Aorta (tissue), 5 donors: ENCODE measurements at regions not wholly inside any gene's neighbourhood (a gene's known extent, or its start where the extent isn't known, plus 50 kb on each side); places are given as distances from the start of the nearest gene placed in this dataset.

Source experiments
- ATAC-seq: fragments of 200-7000 bp; cut with Tn5 transposase; one replicate; pipeline ENCODE4 v1.9.1; 2022; ENCODE audit warnings: moderate library complexity; ENCODE audit not compliant: low FRiP score
- DNase-seq, 2 donors: peaks; one replicate each; pipeline ENCODE4 v3.0.0-alpha.2; 2020
- H3K27ac ChIP-seq, 2 donors: one replicate each; pipeline ENCODE4 v1.5.1; 2013; ENCODE audit warnings: low read length in 2 of 2, mild to moderate bottlenecking in 2 of 2, moderate library complexity in 2 of 2, control low read depth in 1 of 2, inconsistent platforms in 1 of 2, low read depth in 1 of 2
- H3K27me3 ChIP-seq, 2 donors: one replicate each; pipeline ENCODE4 v1.6.1; 2013; ENCODE audit warnings: control low read depth in 1 of 2, low read length in 1 of 2, mild to moderate bottlenecking in 1 of 2, moderate library complexity in 1 of 2; ENCODE audit not compliant: insufficient read depth in 2 of 2, control insufficient read depth in 1 of 2
- H3K36me3 ChIP-seq, 2 donors: one replicate each; pipeline ENCODE4 v1.6.1; 2013; ENCODE audit warnings: control low read depth in 1 of 2, low read length in 1 of 2, mild to moderate bottlenecking in 1 of 2; ENCODE audit not compliant: insufficient read depth in 2 of 2, control insufficient read depth in 1 of 2
- H3K4me1 ChIP-seq, 2 donors: one replicate each; pipeline ENCODE4 v1.6.1; 2013; ENCODE audit warnings: low read length in 2 of 2, control low read depth in 1 of 2, mild to moderate bottlenecking in 1 of 2, moderate library complexity in 1 of 2; ENCODE audit not compliant: insufficient read depth in 2 of 2, control insufficient read depth in 1 of 2
- H3K4me3 ChIP-seq, 2 donors: one replicate each; pipeline ENCODE4 v1.5.1; 2013; ENCODE audit warnings: low read length in 2 of 2, control low read depth in 1 of 2, mild to moderate bottlenecking in 1 of 2
- H3K9me3 ChIP-seq: one replicate; pipeline ENCODE4 v1.6.1; 2013; ENCODE audit warnings: mild to moderate bottlenecking, low read length; ENCODE audit not compliant: control insufficient read depth
- WGBS, 2 donors: extraction: QIAGEN DNeasy Blood & Tissue Kit; methylation state at CpG; one replicate each; pipeline ENCODE4 v1.1.7; 2013; 5-methylcytosine and 5-hydroxymethylcytosine counted together
- intact Hi-C, 2 donors: fragments of 100-400 bp; cut with DNase I; formaldehyde crosslinking; loops; one replicate each; pipeline versions ENCODE4 v1.14.2 to v1.15.0; 2022
- donor health status: healthy with polysubstance abuse.
- donor health status: Bipolar disorder and iron deficiency.
- donor health status: DM: no; HTN: no; CAD: no.
- donor health status: DM: no; HTN: no; CAD: no.
- donor health status: DM: yes; HTN: yes; CAD: no.

GRCh38 chr16:63933841-63934240 is 1188.0 kb downstream of the CDH11 start:
- no peak for ATAC-seq
- 68 to 75% methylated on average over 3 of the region's 3 CpGs for WGBS, 2 donors

DNA sequence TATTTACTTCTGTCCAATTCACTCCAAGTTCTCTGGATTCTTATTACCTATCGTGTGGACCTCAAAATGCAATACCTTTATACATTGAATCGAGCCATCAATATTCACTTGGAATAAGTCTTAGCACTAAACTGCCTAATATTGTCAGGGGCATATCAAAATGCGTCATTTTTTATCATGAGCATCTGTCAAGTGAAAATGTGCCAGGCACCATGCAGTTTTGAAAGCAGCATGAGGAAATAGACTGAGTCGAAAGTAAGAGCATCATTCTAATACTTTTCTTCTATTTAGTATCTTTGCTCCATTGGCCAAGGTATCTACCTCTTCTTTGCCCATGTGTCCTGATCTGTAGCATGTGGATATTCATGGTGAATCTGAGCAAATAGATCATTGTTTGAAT is 1193.4 kb downstream of the CDH11 start:
- no peak for ATAC-seq
- WGBS, 2 donors, result 90 to 91% methylated on average over 4 of the region's 4 CpGs

More at GRCh38 chr16:63933841-63934240, 1188.0 kb downstream of the CDH11 start:
- no peaks in the 10 kb centered on the region for H3K36me3 ChIP-seq
- no peak overlapping the region for H3K4me3 ChIP-seq
- intact Hi-C loops, result no loop called here
- DNase-seq, result no peak
- H3K27me3 ChIP-seq, result no peaks in the 10 kb centered on the region
- H3K9me3 ChIP-seq, result no peaks in the 10 kb centered on the region
- no peaks in the 10 kb centered on the region for H3K4me1 ChIP-seq
- H3K27ac ChIP-seq, result no peak overlapping the region

GRCh38 chr16:63925221-63925620 is 1196.6 kb downstream of the CDH11 start:
- Histone ChIP-seq H3K4me3 (no peak overlapping the region), H3K27me3 (no peaks in the 10 kb centered on the region), H3K36me3 (no peaks in the 10 kb centered on the region), H3K4me1 (no peaks in the 10 kb centered on the region), H3K9me3 (no peaks in the 10 kb centered on the region), H3K27ac (no peak overlapping the region)
- no peak for DNase-seq
- WGBS, 2 donors, result 70 to 82% methylated on average over 5 of the region's 5 CpGs
- ATAC-seq, result no peak
- intact Hi-C loops, result no loop called here

More for the DNA sequence above, 1193.4 kb downstream of the CDH11 start:
- no peak for DNase-seq
- Histone ChIP-seq H3K27ac (no peak overlapping the region), H3K9me3 (no peaks in the 10 kb centered on the region), H3K4me3 (no peak overlapping the region), H3K4me1 (no peaks in the 10 kb centered on the region), H3K36me3 (no peaks in the 10 kb centered on the region), H3K27me3 (no peaks in the 10 kb centered on the region)
- intact Hi-C loops, result no loop called here

DNA sequence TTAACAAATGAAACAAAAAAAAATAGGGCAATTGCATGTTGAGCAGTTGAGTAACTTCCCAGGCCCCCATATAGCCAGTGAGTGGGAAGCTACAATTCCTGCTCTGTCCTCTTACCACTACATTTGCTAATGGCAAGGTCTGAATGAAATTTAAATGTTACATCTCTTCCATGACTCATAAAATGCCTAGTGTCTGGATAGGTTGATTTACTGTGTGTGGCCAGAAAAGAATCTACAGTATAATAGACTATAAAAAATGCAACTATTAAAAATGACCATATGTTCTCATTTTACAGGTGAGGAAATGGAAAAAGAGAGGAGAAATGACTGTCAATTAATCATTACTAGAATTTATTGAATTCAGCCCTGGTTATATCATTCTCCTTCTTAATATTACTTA is 1199.3 kb downstream of the CDH11 start:
- ATAC-seq, result no peak
- Histone ChIP-seq H3K36me3 (no peaks in the 10 kb centered on the region), H3K9me3 (no peaks in the 10 kb centered on the region), H3K4me1 (no peaks in the 10 kb centered on the region), H3K4me3 (no peak overlapping the region), H3K27ac (no peak overlapping the region), H3K27me3 (no peaks in the 10 kb centered on the region)
- no peak for DNase-seq
- intact Hi-C loops, result no loop called here

GRCh38 chr16:63921737-63922295 is 1200.0 kb downstream of the CDH11 start:
- no peak overlapping the region for H3K27ac ChIP-seq
- no peak overlapping the region for H3K4me3 ChIP-seq
- 82 to 83% methylated on average over 3 of the region's 3 CpGs for WGBS, 2 donors
- H3K4me1 ChIP-seq, result no peaks in the 10 kb centered on the region
- H3K9me3 ChIP-seq, result no peaks in the 10 kb centered on the region
- DNase-seq, result no peak
- ATAC-seq, result no peak
- H3K36me3 ChIP-seq, result no peaks in the 10 kb centered on the region
- H3K27me3 ChIP-seq, result no peaks in the 10 kb centered on the region
- intact Hi-C loops, result no loop called here

- no peaks in the 10 kb centered on the region for H3K27me3 ChIP-seq
- ATAC-seq, result no peak
- H3K27ac ChIP-seq, result no peak overlapping the region
- H3K4me3 ChIP-seq, result no peak overlapping the region
- intact Hi-C loops, result no loop called here
- no peaks in the 10 kb centered on the region for H3K4me1 ChIP-seq
- 89 to 92% methylated on average over 1 of the region's 1 CpG for WGBS, 2 donors
- DNase-seq, result no peak
- no peaks in the 10 kb centered on the region for H3K36me3 ChIP-seq
- H3K9me3 ChIP-seq, result no peaks in the 10 kb centered on the region
These were observed 1208.6 kb downstream of the CDH11 start for GRCh38 chr16:63913290-63913689.

DNA sequence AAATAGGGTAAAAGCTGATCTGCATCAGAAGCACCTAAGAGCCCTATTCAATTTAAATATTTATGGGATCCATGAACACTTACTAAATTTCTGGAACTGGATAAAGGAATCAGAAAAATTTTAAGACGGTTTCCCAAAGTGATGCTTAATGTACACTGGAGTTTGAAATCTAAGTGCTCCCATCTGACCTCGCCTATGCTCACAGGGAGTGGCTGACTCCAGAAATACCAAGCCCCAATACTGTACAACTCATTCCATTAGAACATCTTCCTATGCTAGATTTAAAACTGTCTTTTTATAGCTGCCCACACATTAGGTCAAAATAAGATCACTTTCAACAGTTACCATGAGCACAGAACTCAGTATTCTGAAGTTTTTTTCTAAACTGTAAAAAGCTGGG is 1214.6 kb downstream of the CDH11 start:
- no peaks in the 10 kb centered on the region for H3K4me1 ChIP-seq
- 87 to 93% methylated on average over 2 of the region's 2 CpGs for WGBS, 2 donors
- no peaks in the 10 kb centered on the region for H3K9me3 ChIP-seq
- H3K27ac ChIP-seq, result no peak overlapping the region
- H3K4me3 ChIP-seq, result no peak overlapping the region
- ATAC-seq, result no peak
- no peak for DNase-seq
- intact Hi-C loops, result no loop called here
- H3K36me3 ChIP-seq, result no peaks in the 10 kb centered on the region
- no peaks in the 10 kb centered on the region for H3K27me3 ChIP-seq

GRCh38 chr16:63904930-63905329 is 1216.9 kb downstream of the CDH11 start:
- no peak overlapping the region for H3K27ac ChIP-seq
- H3K27me3 ChIP-seq, result no peaks in the 10 kb centered on the region
- WGBS, 2 donors, result 90 to 93% methylated on average over 2 of the region's 2 CpGs
- DNase-seq (no peak), ATAC-seq (no peak)
- no peak overlapping the region for H3K4me3 ChIP-seq
- no peaks in the 10 kb centered on the region for H3K4me1 ChIP-seq
- H3K36me3 ChIP-seq, result no peaks in the 10 kb centered on the region
- H3K9me3 ChIP-seq, result no peaks in the 10 kb centered on the region
- intact Hi-C loops, result no loop called here

GRCh38 chr16:63904182-63904581 is 1217.7 kb downstream of the CDH11 start:
- Histone ChIP-seq H3K9me3 (no peaks in the 10 kb centered on the region), H3K27me3 (no peaks in the 10 kb centered on the region), H3K27ac (no peak overlapping the region), H3K36me3 (no peaks in the 10 kb centered on the region), H3K4me1 (no peaks in the 10 kb centered on the region), H3K4me3 (no peak overlapping the region)
- intact Hi-C loops, result no loop called here
- no peak for DNase-seq
- no peak for ATAC-seq
